A673 (cell line): ENCODE measurements at regions not wholly inside any gene's neighbourhood (a gene's known extent, or its start where the extent isn't known, plus 50 kb on each side); places are given as distances from the start of the nearest gene placed in this dataset.

ENCODE experiments used
- BruUV-seq: library from RNA; stranded (reverse); fragments of 400-500 nt; replicated peaks from 2 replicates; lab custom pipeline; 2021; lab: Mats Ljungman, UMichigan
- CTCF ChIA-PET: fragments of 300-600 bp; sonication (Branson Sonifier 250); formaldehyde crosslinking; loops from one replicate; lab custom pipeline; 2022; ENCODE audit warnings: antibody characterized with exemption; lab: Charles Lee
- POLR2A ChIA-PET: fragments of 300-600 bp; sonication (Branson Sonifier 250); formaldehyde crosslinking; loops from one replicate; lab custom pipeline; 2022; ENCODE audit warnings: antibody characterized with exemption; ENCODE audit not compliant: low non-redundant PET; lab: Charles Lee
- DNase-seq: peaks from one replicate; pipeline ENCODE4 v3.0.0-alpha.2; 2015; ENCODE audit warnings: low spot score
- H3K27ac ChIP-seq: fragments of 200-600 bp; sonication (generic); 2 replicates; pipeline ENCODE4 v1.5.1; 2016; ENCODE audit warnings: mixed run types, low read depth, mild to moderate bottlenecking, mixed read lengths, antibody characterized with exemption, low read length; ENCODE audit not compliant: poor library complexity, severe bottlenecking
- H3K27me3 ChIP-seq: fragments of 200-600 bp; sonication (generic); replicated peaks from 2 replicates; pipeline ENCODE4 v1.6.1; 2017; ENCODE audit warnings: mixed run types, low read depth, mild to moderate bottlenecking, mixed read lengths, antibody characterized with exemption, low read length; ENCODE audit not compliant: insufficient read depth, poor library complexity
- H3K36me3 ChIP-seq: fragments of 200-600 bp; sonication (generic); 2 replicates; pipeline ENCODE4 v1.6.1; 2016; ENCODE audit warnings: mixed run types, mild to moderate bottlenecking, mixed read lengths, antibody characterized with exemption, low read length; ENCODE audit not compliant: insufficient read depth, poor library complexity, severe bottlenecking
- H3K4me1 ChIP-seq: fragments of 200-600 bp; sonication (generic); 2 replicates; pipeline ENCODE4 v1.6.1; 2017; ENCODE audit warnings: mixed run types, mild to moderate bottlenecking, mixed read lengths, antibody characterized with exemption, low read length; ENCODE audit not compliant: insufficient read depth, poor library complexity, severe bottlenecking
- H3K4me3 ChIP-seq: fragments of 200-600 bp; sonication (generic); 2 replicates; pipeline ENCODE4 v1.5.1; 2016; ENCODE audit warnings: low read depth, mixed run types, mild to moderate bottlenecking, mixed read lengths, low read length; ENCODE audit not compliant: poor library complexity, severe bottlenecking
- H3K9me3 ChIP-seq: fragments of 200-600 bp; sonication (generic); 2 replicates; pipeline ENCODE4 v1.6.1; 2016; ENCODE audit warnings: mixed run types, low read depth, mild to moderate bottlenecking, mixed read lengths, antibody characterized with exemption, low read length; ENCODE audit not compliant: poor library complexity, severe bottlenecking
- EZH2 ChIP-seq: fragments of 200-600 bp; sonication (generic); IDR thresholded peaks from 2 replicates; pipeline ENCODE4 v1.6.1; 2017; ENCODE audit warnings: borderline replicate concordance, low read depth, mild to moderate bottlenecking, mixed read lengths, antibody characterized with exemption, low read length; ENCODE audit not compliant: poor library complexity, severe bottlenecking
- intact Hi-C: fragments of 100-400 bp; cut with micrococcal nuclease; formaldehyde crosslinking; loops from one replicate; pipeline ENCODE4 v1.10.0; 2022; ENCODE audit not compliant: unreplicated experiment
- TF ChIP-seq, protein P1 (sequence below): fragments of 300-800, 200-600 bp; sonication (generic); conservative IDR thresholded peaks from 2 replicates; pipeline ENCODE4 v1.5.1; 2017; ENCODE audit warnings: low read depth, mild to moderate bottlenecking, antibody characterized with exemption, low read length, moderate library complexity, mixed read lengths

DNA sequence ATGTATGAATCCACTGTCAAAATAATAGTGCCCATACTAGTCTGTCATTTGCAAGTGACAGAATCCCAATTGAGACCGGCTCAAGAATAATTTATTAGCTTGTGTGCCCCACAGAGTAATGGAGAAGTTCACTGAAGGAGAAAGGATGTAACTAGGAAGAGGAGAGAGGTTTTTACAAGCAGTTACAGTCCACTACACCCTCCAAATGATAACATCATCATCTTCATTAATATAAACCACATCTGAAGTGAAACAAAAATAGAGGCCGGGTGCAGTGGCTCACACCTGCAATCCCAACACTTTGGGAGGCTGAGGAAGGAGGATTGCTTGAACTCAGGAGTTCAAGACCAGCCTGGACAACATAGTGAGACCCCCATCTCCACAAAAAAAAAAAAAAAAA, 226.8 kb downstream of the SKIDA1 start:
- ChIA-PET POLR2A (interaction anchor here (0.7 kb wide), 1 partner anchor 20 kb away, joined by 4 read pairs; no protein-coding TSS in a partner anchor), CTCF (no interaction called here)
- TF ChIP-seq, protein P1, sequence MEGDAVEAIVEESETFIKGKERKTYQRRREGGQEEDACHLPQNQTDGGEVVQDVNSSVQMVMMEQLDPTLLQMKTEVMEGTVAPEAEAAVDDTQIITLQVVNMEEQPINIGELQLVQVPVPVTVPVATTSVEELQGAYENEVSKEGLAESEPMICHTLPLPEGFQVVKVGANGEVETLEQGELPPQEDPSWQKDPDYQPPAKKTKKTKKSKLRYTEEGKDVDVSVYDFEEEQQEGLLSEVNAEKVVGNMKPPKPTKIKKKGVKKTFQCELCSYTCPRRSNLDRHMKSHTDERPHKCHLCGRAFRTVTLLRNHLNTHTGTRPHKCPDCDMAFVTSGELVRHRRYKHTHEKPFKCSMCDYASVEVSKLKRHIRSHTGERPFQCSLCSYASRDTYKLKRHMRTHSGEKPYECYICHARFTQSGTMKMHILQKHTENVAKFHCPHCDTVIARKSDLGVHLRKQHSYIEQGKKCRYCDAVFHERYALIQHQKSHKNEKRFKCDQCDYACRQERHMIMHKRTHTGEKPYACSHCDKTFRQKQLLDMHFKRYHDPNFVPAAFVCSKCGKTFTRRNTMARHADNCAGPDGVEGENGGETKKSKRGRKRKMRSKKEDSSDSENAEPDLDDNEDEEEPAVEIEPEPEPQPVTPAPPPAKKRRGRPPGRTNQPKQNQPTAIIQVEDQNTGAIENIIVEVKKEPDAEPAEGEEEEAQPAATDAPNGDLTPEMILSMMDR, result no peak
- no peak for TF ChIP-seq EZH2
- no peak overlapping the region for H3K27ac ChIP-seq
- no peaks in the 10 kb centered on the region for H3K36me3 ChIP-seq
- intact Hi-C loops, result loop anchor here (10.0 kb wide), 1 partner anchor 76 kb away; no protein-coding TSS in a partner anchor
- BruUV-seq, result no TSS peak
- peaks cover 21% of the 10 kb centered on the region for H3K4me1 ChIP-seq
- no peak for DNase-seq
- H3K4me3 ChIP-seq, result no peak overlapping the region
- no peaks in the 10 kb centered on the region for H3K9me3 ChIP-seq
- H3K27me3 ChIP-seq, result no peaks in the 10 kb centered on the region

DNA sequence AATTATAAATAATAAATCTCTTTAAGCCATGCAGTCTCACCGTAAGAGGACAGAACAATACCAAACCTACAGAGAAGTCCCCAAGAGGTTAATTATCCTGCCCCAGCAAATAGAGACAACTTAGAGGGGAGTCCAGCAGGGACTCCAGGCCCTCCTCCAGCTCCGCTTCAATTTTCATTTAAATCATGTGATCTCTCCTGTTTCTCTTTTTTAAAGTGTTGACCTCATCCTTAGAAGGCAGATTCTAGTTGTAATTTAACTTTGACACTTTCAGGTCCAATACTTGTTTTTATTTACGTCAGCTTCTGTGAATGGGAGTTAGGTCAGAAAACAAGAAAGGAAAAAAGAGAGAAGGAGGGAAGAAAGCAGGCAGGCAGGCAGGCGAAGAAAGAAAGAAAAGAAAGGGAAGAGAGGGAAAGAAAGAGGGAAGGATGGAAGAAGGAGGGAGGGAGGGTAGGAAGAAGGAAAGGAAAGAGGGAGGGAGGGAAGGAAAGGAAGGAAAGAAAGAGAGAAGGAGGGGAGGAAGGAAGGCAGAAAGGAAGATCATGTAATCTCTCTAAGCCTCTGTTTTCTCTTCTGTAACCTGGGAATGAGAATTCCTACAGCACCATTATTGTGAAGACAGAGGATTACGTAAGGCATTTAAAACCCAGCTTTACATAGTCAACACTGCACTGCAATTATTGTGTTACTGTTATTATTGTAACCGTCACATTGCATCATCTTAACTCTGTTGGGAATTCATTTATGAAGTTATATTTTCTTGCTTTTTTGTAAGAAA, 227.7 kb downstream of the SKIDA1 start:
- CTCF ChIA-PET, result interaction anchor here (0.7 kb wide), 1 partner anchor 45 kb away, joined by 3 read pairs; no protein-coding TSS in a partner anchor
- Histone ChIP-seq H3K9me3 (no peaks in the 10 kb centered on the region), H3K27ac (no peak overlapping the region), H3K36me3 (no peaks in the 10 kb centered on the region), H3K4me1 (peaks cover 26% of the 10 kb centered on the region), H3K27me3 (no peaks in the 10 kb centered on the region), H3K4me3 (no peak overlapping the region)
- TF ChIP-seq, protein P1, result no peak
- no peak for TF ChIP-seq EZH2
- no TSS peak for BruUV-seq
- intact Hi-C loops, result loop anchor here (10.0 kb wide), 1 partner anchor 77 kb away; no protein-coding TSS in a partner anchor
- no peak for DNase-seq
- POLR2A ChIA-PET, result no interaction called here

DNA sequence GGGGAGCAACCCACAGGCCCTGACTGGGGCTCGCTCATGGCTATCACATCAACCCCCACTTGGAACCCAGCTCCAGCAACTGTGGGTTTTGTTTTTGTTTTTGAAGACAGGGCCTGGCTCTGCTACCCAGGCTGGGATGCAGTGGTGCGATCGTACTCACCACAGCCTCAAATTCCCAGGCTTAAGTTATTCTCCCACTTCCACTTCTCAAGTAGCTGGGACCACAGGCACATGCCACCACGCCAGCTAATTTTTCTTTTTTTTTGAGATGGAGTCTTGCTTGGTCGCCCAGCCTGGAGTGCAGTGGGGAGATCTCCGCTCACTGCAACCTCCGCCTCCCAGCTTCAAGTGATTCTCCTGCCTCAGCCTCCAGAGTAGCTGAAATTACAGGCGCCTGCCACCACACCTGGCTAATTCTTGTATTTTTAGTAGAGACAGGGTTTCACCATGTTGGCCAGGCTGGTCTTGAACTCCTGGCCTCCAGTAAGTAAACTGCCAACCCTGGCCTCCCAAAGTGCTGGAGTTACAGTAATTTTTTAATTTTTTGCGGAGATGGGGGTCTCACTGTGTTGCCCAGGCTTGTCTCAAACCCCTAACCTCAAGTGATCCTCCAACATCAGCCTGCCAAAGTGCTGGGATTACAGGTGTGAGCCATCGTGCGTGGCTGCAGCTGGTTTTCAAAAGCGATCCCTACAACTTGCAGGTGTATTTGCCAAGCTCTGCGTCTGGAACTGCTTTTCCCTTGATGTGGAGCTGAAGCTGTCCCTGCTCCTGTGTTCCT, 228.7 kb downstream of the SKIDA1 start:
- Histone ChIP-seq H3K4me1 (peaks cover 34% of the 10 kb centered on the region), H3K36me3 (no peaks in the 10 kb centered on the region), H3K27me3 (no peaks in the 10 kb centered on the region), H3K9me3 (no peaks in the 10 kb centered on the region), H3K27ac (no peak overlapping the region), H3K4me3 (no peak overlapping the region)
- ChIA-PET POLR2A (no interaction called here), CTCF (no interaction called here)
- no TSS peak for BruUV-seq
- TF ChIP-seq EZH2, result no peak
- TF ChIP-seq, protein P1, result no peak
- DNase-seq, result no peak
- intact Hi-C loops, result loop anchor here (10.0 kb wide), 1 partner anchor 78 kb away; no protein-coding TSS in a partner anchor
